Esophagus squamous epithelium (tissue), 5 donors: ENCODE measurements at regions not wholly inside any gene's neighbourhood (a gene's known extent, or its start where the extent isn't known, plus 50 kb on each side); places are given as distances from the start of the nearest gene placed in this dataset.

Experiments used
- DNase-seq: peaks from one replicate; lab custom pipeline; 2025; lab: John Stamatoyannopoulos, UW
- H3K27ac ChIP-seq, 4 donors: fragments of 200-600 bp; sonication (generic); one replicate each; pipeline ENCODE4 v1.5.1; 2016 to 2019; ENCODE audit warnings: mild to moderate bottlenecking in 1 of 4
- H3K27me3 ChIP-seq, 4 donors: fragments of 200-600 bp; sonication (generic); 1 replicate in 3 of 4; 2 replicates in 1 of 4; pipeline versions ENCODE4 v1.5.1 to v1.6.0; 2017 to 2021; ENCODE audit warnings: antibody characterized with exemption in 1 of 4
- H3K36me3 ChIP-seq, 3 donors: fragments of 200-600 bp; sonication (generic); one replicate each; pipeline ENCODE4 v1.5.1; 2016 to 2019
- H3K4me1 ChIP-seq, 3 donors: fragments of 200-600 bp; sonication (generic); one replicate each; pipeline ENCODE4 v1.5.1; 2017 to 2019
- H3K4me3 ChIP-seq, 4 donors: fragments of 200-600 bp; sonication (generic); 1 replicate in 3 of 4; 2 replicates in 1 of 4; pipeline ENCODE4 v1.5.1; 2016 to 2019; ENCODE audit warnings: mild to moderate bottlenecking in 2 of 4, moderate library complexity in 1 of 4
- H3K9me3 ChIP-seq, 3 donors: fragments of 200-600 bp; sonication (generic); one replicate each; pipeline ENCODE4 v1.5.1; 2016 to 2019
- POLR2A ChIP-seq, 4 donors: fragments of 450-650 bp; IDR thresholded peaks; one replicate each; pipeline ENCODE4 v1.6.1; 2017; ENCODE audit warnings: antibody characterized with exemption in 4 of 4, mild to moderate bottlenecking in 4 of 4, moderate library complexity in 3 of 4
- WGBS, 2 donors: methylation state at CpG; one replicate each; pipeline ENCODE4 v1.1.5; 2018; 5-methylcytosine and 5-hydroxymethylcytosine counted together
- intact Hi-C: fragments of 100-400 bp; cut with DNase I; formaldehyde crosslinking; loops from one replicate; pipeline ENCODE4 v1.15.0; 2022
- TF ChIP-seq, protein P1 (sequence below), 6 experiments: fragments of 450-650 bp in 4 of 6; fragments of 200-600 bp in 2 of 6; sonication (generic) in 2 of 6; IDR thresholded peaks; one replicate each; pipeline ENCODE4 v1.5.1; 2016 to 2019; ENCODE audit warnings: antibody characterized with exemption in 6 of 6, mild to moderate bottlenecking in 4 of 6, moderate library complexity in 4 of 6
- donor health status: DM: yes; HTN: yes; CAD: no.

- 76% methylated on average over 12 of the region's 20 CpGs; no CpG with 5 or more reads in 1 of the 2 donors for WGBS, 2 donors
- no peaks in the 10 kb centered on the region for H3K27me3 ChIP-seq
- DNase-seq = no peak
These were observed 291.1 kb upstream of the RTL1 start for GRCh38 chr14:101194373-101195308.

DNA sequence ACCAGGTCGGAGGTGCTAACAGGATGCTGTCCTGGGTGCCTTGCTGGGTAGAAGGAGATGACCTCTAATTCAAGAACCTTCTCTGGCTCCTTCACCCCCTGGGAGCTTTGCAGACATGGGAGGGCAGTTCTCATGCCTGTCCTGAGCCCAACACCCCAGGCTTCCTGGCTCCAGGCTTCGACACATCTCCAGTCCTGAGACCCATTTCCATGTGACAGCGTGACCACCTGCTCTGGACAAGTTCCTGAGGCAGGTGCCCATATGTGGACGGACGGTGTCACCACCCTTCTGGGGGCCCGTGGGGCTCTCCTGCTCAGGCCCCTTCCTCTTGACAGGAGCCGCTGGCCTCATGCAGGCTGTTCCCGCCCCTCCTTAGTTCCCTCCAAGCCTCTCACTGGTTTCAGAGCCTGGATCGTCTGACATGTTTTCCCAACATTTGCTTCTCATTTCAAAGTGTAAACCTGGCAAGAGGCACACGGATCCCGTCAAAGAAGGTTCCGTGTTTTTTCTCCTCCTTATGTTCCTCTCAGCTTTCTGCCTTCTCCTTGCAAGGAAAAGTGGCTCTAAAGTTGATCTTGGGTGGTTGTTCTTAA lies 291.9 kb upstream of the RTL1 start:
- Histone ChIP-seq H3K9me3 (no peaks in the 10 kb centered on the region), H3K36me3 (no peaks in the 10 kb centered on the region), H3K4me1 (peaks cover 0 to 10% (median 0%) of the 10 kb centered on the region in 3 donors), H3K4me3 (no peak overlapping the region), H3K27ac (peak overlapping the region in 3 of 4 donors; percentile 47 to 76 (median 68)), H3K27me3 (no peaks in the 10 kb centered on the region)
- no peak for DNase-seq
- TF ChIP-seq POLR2A (IDR thresholded peaks at IDR 0.05) = no peak
- TF ChIP-seq, protein P1, sequence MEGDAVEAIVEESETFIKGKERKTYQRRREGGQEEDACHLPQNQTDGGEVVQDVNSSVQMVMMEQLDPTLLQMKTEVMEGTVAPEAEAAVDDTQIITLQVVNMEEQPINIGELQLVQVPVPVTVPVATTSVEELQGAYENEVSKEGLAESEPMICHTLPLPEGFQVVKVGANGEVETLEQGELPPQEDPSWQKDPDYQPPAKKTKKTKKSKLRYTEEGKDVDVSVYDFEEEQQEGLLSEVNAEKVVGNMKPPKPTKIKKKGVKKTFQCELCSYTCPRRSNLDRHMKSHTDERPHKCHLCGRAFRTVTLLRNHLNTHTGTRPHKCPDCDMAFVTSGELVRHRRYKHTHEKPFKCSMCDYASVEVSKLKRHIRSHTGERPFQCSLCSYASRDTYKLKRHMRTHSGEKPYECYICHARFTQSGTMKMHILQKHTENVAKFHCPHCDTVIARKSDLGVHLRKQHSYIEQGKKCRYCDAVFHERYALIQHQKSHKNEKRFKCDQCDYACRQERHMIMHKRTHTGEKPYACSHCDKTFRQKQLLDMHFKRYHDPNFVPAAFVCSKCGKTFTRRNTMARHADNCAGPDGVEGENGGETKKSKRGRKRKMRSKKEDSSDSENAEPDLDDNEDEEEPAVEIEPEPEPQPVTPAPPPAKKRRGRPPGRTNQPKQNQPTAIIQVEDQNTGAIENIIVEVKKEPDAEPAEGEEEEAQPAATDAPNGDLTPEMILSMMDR (IDR thresholded peaks at IDR 0.05) = no peak
- intact Hi-C loops = no loop called here
- 34 to 56% methylated on average over 7 to 12 of the region's 12 CpGs for WGBS, 2 donors

More at GRCh38 chr14:101194373-101195308, 291.1 kb upstream of the RTL1 start:
- no peaks in the 10 kb centered on the region for H3K36me3 ChIP-seq
- TF ChIP-seq, protein P1 (IDR thresholded peaks at IDR 0.05) = no peak
- TF ChIP-seq POLR2A (IDR thresholded peaks at IDR 0.05) = no peak
- no peaks in the 10 kb centered on the region for H3K9me3 ChIP-seq
- H3K27ac ChIP-seq = peak overlapping the region in 2 of 4 donors; percentile 68 to 76
- no peak overlapping the region for H3K4me3 ChIP-seq
- H3K4me1 ChIP-seq = peaks cover 0 to 10% (median 0%) of the 10 kb centered on the region in 3 donors
- intact Hi-C loops = no loop called here

DNA sequence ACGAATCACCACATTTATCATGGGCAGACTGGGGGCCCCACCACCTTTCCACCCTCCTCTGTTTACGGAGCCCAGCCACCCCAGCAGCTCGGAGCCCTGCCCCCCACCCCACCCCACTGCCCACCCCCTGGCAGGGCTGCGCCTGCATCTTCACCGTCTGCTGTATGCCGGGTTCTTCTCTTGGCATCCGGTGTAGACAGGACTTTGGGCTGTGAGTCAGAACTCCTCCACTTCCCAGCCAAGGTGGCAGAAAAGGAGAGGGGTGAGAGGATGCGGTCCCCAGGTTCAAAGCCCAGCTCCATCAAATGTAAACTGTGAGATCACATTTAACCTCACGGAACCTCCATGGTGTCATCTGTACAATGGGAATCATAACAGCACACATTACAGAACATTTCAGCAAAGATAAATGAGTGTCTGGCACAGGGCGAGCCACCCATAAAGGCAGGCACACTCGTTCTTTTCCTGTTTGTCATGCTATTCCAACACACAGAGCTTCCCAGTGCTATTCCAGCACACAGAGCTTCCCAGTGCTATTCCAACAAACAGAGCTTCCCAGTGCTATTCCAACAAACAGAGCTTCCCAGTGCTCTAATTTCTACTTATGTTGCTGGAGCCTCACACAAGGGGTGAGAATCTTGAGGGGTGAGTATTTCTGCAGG lies 292.7 kb upstream of the RTL1 start:
- peak overlapping the region in 3 of 4 donors; percentile 47 to 76 (median 68) for H3K27ac ChIP-seq
- no peak for DNase-seq

DNA sequence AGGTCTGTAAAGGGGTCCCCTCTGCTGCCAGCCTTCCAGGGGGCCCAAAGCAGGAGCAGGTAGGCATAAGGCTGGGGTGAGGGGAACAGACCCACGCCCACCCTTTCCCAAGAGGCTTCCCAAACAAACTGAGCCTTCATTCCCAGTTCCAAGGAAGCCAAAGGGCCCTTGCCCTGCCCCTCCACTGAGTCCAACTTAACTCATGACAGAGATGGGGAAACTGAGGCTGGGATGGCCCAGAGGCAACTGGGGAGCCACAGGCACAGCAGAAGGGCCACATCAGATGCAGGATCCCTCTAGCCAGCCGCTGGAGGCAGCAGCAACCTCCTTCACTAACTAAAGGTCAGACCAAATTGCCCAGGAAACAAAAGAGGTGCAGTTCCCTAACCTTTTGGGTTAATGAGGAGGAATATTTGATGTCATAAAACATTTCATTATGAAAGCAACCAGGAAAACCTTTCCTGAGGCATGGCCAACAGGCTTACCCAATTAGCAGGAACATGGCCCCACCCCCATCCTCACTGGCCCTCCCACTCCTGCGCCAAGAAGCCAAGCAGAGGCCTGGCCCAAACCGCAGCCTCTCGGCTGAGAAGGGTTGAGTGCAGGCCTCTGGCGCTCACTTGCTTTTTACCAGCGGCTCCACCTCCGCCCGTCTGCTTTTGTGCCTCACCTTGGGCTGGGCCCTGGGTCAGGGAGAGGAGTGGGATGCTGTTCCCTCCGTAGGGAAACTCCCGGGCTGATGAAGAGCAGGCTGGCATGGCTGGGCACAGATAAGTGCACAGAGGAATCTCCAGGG lies 293.5 kb upstream of the RTL1 start:
- Histone ChIP-seq H3K36me3 (no peaks in the 10 kb centered on the region), H3K9me3 (no peaks in the 10 kb centered on the region), H3K4me3 (no peak overlapping the region), H3K4me1 (peaks cover 0 to 10% (median 0%) of the 10 kb centered on the region in 3 donors), H3K27me3 (no peaks in the 10 kb centered on the region), H3K27ac (peak overlapping the region in 3 of 4 donors; percentile 36 to 76 (median 42))
- TF ChIP-seq, protein P1 (IDR thresholded peaks at IDR 0.05) = no peak
- TF ChIP-seq POLR2A (IDR thresholded peaks at IDR 0.05) = no peak
- WGBS, 2 donors = 52 to 100% methylated on average over 1 to 2 of the region's 11 CpGs
- DNase-seq = no peak
- intact Hi-C loops = no loop called here

More for the DNA sequence above, 292.7 kb upstream of the RTL1 start:
- H3K27me3 ChIP-seq = no peaks in the 10 kb centered on the region
- H3K4me1 ChIP-seq = peaks cover 0 to 10% (median 0%) of the 10 kb centered on the region in 3 donors
- TF ChIP-seq, protein P1 (IDR thresholded peaks at IDR 0.05) = no peak
- TF ChIP-seq POLR2A (IDR thresholded peaks at IDR 0.05) = no peak
- H3K4me3 ChIP-seq = no peak overlapping the region
- H3K9me3 ChIP-seq = no peaks in the 10 kb centered on the region
- WGBS, 2 donors = 65% methylated on average over 5 to 10 of the region's 11 CpGs
- H3K36me3 ChIP-seq = no peaks in the 10 kb centered on the region
- intact Hi-C loops = no loop called here
